GM06990 (cell line): ENCODE measurements at regions not wholly inside any gene's neighbourhood (a gene's known extent, or its start where the extent isn't known, plus 50 kb on each side); places are given as distances from the start of the nearest gene placed in this dataset.

Experiments used
- DNase-seq: peaks from one replicate; pipeline ENCODE4 v3.0.0-alpha.2; 2011; ENCODE audit not compliant: insufficient read length; ENCODE audit errors: extremely low read depth
- H3K27me3 ChIP-seq: replicated peaks from 2 replicates; pipeline ENCODE4 v1.6.0; 2011; ENCODE audit warnings: low read length; ENCODE audit not compliant: control insufficient read depth, insufficient read depth
- H3K36me3 ChIP-seq: 2 replicates; pipeline ENCODE4 v1.5.1; 2011; ENCODE audit warnings: low read length; ENCODE audit not compliant: control insufficient read depth, insufficient read depth
- H3K4me3 ChIP-seq: replicated peaks from 2 replicates; pipeline ENCODE4 v1.5.1; 2011; ENCODE audit warnings: low read depth, mild to moderate bottlenecking, control low read depth, low read length
- CTCF ChIP-seq: IDR thresholded peaks from 2 replicates; pipeline ENCODE4 v1.5.1; 2011; ENCODE audit warnings: low read length, control low read depth, mild to moderate bottlenecking, inconsistent platforms; ENCODE audit not compliant: insufficient read depth, poor library complexity, severe bottlenecking

GRCh38 chr13:85690368-85690767 is 108.9 kb downstream of the SLITRK6 start:
- no peaks in the 10 kb centered on the region for H3K27me3 ChIP-seq
- H3K4me3 ChIP-seq = no peak overlapping the region
- no peak for TF ChIP-seq CTCF
- DNase-seq = no peak
- no peaks in the 10 kb centered on the region for H3K36me3 ChIP-seq

- H3K36me3 ChIP-seq = no peaks in the 10 kb centered on the region
- no peak overlapping the region for H3K4me3 ChIP-seq
- H3K27me3 ChIP-seq = no peaks in the 10 kb centered on the region
- DNase-seq = no peak
- no peak for TF ChIP-seq CTCF
Observed at GRCh38 chr13:85685436-85685835, 113.8 kb downstream of the SLITRK6 start.

DNA sequence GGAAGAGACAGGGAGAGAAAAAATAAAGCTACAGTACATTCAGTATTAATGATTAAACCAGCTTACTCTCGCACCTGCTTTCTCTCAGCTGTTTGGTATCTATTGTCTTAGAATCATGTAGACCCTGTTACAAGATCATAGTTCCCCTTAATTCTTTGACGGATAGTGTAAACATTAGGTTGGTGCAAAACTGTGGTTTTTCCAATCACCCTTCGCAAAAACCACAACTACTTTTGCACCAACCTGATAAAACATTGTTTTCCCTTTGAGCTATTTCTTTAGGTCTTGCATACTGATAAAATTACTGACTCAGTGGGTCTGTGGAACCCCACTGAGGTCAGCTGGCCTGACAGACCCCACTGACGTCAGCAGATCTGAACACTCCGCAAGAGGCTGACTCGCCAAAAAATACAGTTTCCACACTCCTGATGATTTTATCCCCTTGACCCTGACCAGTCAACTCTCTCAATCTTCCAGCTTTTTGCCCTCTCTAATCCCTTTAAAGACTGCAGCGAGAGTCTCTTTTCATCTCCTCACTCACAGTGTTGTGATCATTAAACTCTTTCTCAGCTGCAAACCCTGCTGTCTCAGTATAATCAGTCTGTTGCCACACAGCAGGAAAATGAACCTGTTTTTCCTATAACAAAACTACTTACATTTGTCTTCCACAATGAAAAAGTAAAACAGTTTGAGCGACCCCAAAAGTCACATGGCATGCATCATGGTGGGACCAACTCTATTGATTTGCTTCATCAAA is 123.9 kb downstream of the SLITRK6 start:
- no peak for DNase-seq
- Histone ChIP-seq H3K4me3 (no peak overlapping the region), H3K27me3 (no peaks in the 10 kb centered on the region), H3K36me3 (no peaks in the 10 kb centered on the region)
- TF ChIP-seq CTCF = no peak

- no peaks in the 10 kb centered on the region for H3K27me3 ChIP-seq
- no peaks in the 10 kb centered on the region for H3K36me3 ChIP-seq
- DNase-seq = no peak
- no peak for TF ChIP-seq CTCF
- no peak overlapping the region for H3K4me3 ChIP-seq
Observed at GRCh38 chr13:85671336-85671735, 127.9 kb downstream of the SLITRK6 start.

- no peak for TF ChIP-seq CTCF
- no peak overlapping the region for H3K4me3 ChIP-seq
- H3K27me3 ChIP-seq = no peaks in the 10 kb centered on the region
- no peak for DNase-seq
- H3K36me3 ChIP-seq = no peaks in the 10 kb centered on the region
Observed at GRCh38 chr13:85666356-85666755, 132.9 kb downstream of the SLITRK6 start.

DNA sequence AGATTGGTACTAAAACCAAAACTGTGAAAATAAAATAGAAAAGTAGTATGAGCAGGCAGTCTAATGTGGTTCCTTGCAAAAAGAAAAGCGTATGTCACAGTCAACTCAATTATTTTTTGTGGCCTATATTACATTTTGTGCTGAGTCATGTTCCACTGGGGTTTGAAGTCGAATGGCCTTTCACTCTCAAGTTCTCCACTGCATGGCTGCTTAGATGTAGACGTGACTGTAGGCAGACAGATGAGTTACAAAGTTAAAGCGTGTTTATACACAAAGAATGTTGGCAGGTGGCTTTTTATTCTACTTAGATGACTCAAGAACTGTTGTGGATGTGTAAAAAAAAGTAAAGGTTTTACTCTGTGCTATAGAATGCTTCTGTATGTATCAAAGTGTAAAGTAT is 133.9 kb downstream of the SLITRK6 start:
- DNase-seq = no peak
- no peak overlapping the region for H3K4me3 ChIP-seq
- no peak for TF ChIP-seq CTCF
- H3K27me3 ChIP-seq = no peaks in the 10 kb centered on the region
- no peaks in the 10 kb centered on the region for H3K36me3 ChIP-seq
